DMS53 treated with DMSO at 0.1 percent for 48 hours (cell line): ENCODE measurements at regions not wholly inside any gene's neighbourhood (a gene's known extent, or its start where the extent isn't known, plus 50 kb on each side); places are given as distances from the start of the nearest gene placed in this dataset.
A peak's percentile ranks its signal among the peaks of the same experiment; 100 is the strongest.

Experiments used
- DNase-seq: peaks from one replicate; lab custom pipeline; 2025; ENCODE audit not compliant: unreplicated experiment; lab: John Stamatoyannopoulos, UW

DNA sequence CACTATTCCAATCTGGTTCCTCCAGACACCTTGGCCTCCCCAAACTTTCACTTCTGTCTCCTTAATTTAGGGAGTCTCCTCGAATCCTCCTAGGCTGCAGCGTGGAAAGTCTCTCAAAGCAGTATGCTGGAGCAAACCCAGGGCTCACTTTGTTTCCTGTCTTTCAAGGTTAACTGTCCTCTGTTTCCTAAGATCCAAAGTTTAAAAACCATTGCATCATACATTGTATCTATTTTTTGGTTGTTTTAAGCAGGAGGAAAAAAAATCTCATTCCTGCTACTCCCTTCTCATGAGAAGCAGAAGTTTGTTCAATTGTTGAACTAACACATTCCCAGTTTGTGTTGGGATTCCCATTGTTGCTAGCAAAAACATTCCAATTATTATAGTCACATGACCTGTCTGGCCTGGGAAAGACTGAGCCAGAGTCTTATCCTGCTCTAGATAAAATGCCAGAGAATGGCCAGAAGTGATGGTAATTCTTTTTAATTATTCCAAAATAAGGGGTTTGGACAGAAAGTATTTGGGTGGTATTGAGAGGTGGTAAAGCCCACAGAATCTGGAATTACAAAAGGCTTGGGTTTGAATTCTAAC lies 67.3 kb downstream of the HSPB8 start:
- DNase-seq, result no peak

DNA sequence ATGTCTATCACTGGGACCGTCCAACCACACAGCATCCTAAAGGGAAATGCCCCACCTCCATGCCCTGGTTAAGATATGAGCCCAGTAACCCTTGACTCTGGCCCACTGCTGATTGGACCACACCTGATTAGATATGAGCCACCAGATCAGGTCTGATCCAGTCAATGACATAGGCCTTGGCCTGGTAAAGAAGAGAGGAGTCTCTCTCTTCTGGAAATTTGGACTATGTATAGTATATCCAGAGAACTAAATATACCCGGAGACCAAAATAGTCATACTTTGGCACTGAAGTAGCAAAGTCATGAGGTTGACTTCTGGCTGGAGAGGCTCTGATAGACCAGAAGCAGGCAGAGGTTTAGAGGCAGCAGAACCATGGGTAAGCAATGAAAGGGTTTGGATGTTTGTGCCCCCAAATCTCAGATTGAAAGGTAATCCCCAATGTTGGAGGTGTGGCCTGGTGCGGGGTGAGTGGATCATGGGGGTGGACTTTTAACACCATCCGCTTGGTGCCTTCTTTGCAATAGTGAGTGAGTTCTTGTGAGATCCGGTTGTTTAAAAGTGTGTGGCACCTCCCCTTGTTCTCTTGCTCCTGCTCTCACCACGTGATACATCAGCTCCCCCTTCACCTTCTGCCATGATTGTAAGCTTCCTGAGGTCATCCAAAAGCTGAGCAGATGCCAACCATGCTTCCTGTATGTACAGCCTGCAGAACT lies 68.4 kb downstream of the HSPB8 start:
- no peak for DNase-seq

DNA sequence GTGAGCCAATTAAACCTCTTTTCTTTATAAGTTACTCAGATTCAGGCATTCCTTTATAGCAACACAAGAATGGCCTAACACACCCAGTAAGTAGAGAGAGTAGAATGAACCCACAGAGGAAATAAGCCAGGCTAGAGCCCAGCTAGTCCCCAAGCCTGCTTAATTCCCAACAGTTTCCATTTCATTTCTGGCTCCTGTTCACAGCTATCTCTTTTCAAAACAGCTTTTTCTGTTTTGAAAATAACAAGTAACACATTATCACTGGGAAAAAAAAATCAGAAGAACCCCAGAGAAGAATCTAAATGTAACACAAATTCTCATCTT lies 69.0 kb downstream of the HSPB8 start:
- no peak for DNase-seq

DNA sequence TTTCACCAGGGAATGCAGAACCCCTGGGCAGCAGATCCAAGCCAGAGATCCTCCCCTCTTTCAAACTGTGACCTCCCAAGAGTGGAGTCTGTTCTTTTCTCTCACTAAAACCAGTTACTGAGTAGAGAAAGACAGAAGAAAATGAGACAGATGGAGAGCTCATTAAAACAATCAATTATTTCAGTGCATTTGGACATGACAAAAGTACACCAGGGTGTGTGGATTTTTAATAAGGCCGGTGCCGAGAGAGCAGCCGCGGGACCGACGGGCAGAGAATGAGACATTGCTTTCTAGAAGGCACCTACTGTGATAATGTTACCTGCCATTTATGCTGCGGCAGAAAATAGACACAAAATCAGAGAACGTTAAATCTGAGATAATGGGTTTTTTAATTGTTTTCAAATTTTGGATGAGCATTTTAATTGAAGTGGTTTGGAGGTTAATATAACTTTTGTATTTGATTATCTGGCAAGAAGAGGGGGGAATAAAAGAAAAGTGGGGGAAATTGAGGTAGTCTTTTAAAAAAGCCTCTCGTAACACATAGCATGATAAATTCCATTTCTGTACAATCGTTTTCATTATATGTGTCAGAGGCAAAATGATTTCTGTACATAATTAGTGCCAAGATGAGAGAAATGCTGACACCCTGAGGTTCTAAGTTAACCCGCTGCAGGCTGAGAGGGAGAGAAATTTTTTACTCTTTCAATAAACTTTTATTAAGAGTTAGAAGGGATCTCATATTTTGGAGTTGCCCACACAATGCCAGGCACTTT lies 70.8 kb downstream of the HSPB8 start:
- DNase-seq, result no peak

DNA sequence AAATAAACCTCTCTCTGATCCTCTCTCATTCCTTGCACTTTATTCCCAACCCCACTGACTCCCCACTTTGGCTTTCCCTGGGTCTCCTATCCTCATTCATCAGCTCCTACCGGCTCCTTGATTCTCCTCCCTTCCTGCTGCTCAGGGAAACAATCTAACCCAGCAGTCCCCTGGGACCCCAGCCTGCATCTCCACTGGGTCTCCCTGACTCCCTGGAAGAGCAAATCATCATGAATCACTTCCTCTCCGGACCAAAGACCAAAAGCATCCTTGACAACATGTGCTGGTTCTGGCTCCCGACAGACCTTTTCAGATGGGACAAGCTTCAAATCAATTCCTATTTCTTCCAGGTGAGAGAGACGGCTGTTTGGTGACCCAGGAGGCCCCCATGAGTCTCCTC lies 76.6 kb downstream of the HSPB8 start:
- no peak for DNase-seq

DNA sequence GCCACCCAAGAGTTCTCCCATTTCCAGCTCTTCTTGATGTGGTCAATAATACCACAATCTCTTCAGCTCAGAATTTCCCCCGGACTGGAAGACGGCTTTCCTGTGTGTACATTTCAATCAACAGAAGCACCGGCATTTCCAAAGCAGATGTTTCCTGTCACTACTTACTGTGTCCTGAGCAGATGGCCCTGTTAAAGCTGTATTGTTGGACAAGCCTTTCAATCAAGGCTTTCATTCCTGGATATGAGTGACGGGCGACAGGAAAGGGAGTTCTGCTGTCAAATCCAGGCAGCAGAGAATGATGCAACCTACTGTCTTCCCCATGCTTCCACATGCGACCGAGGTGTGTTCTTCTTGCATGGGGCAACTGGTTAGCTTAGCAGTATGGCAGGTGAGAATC lies 76.4 kb upstream of the CCDC60 start:
- DNase-seq, result peak; percentile 82

DNA sequence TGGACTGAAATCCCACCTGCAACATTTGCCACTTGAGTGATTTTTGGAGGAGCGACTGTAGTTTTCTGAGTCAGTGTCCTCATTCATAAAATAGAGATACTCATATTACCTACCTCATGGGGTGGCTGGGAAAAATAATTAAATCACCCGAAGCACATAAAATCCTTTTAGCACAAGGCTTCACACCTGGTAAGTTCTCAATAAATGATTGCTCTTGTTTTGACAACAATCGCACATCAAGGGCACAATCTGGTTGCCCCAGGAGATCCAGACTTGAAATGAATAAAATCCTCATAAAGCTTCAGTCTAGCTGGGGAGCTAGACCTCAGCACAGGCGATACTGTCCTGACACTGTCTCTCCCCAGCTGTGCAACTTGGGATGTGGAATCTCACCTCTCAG lies 76.0 kb upstream of the CCDC60 start:
- DNase-seq, result no peak

DNA sequence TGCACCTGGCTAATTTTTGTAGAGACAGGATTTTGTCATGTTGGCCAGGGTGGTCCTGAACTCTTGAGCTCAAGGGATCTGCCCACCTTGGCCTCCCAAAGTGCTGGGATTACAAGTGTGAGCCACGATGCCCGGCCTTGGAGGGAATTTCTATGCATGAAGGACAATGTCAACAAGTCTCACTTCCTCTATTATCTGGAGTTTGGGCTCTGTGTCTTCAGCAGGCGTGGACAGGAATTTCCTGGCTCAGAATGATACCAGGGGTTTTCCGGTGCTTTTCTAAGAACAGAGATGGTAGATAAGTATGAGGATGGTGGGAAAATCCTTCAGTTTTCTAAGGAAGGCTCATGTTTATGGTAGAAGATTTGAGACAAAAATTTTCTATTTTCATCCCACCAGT lies 75.0 kb upstream of the CCDC60 start:
- DNase-seq, result peak; percentile 23

DNA sequence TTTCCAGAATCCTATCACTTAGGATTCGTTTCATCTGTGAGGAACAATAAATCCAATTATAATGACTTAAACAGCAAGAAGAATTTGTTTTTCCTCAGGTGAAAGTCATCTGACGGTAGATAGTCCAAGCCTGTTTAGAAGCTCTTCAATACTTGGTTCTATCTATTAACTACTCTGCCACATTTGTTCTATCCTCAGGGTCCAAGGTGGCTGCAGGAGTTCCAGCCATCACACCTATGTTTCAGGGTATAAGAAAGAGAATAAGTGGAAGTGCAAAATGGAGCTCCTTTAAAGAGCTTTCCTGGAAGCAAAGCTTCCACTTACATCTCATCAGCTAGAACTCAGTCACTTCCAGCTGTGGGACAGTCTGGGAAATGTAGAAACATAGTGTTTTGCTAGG lies 72.1 kb upstream of the CCDC60 start:
- no peak for DNase-seq

DNA sequence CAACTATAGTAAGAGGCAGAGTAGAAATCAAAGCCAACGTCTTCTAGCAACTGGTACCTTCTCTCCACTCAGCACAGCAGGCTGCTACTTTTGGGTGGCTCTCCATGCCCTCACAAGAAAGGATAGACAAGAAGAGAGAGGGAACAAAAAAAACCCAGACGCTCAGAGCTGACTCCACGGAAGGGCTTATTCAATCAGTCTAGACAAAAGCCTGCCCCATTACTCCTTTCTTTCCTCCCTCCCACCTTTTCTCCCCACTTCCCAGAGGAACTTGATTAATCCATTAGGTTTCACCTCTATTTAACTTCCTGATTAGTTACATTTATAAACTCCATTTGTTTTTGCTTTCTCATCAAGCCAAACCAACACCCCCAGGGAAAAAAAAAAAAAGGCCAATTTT lies 71.1 kb upstream of the CCDC60 start:
- DNase-seq, result no peak

DNA sequence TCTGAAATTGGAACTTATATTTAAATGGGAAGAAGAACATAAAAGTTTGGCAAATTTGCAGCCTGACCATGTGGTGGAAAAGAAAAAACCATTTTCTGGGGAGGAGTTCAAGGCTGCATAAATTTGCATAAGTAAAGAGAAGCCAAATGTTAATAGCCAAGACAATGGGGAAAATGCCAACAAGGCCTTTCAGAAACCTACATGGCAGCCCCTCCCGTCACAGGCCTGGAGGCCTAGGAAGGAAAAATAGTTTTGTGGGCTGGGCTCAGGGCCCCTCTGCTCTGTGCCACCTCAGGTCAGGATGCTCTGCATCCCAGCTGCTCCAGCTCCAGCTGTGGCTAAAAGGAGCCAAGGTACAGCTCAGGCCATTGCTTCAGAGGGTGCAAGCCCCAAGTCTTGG lies 67.6 kb upstream of the CCDC60 start:
- DNase-seq, result no peak

DNA sequence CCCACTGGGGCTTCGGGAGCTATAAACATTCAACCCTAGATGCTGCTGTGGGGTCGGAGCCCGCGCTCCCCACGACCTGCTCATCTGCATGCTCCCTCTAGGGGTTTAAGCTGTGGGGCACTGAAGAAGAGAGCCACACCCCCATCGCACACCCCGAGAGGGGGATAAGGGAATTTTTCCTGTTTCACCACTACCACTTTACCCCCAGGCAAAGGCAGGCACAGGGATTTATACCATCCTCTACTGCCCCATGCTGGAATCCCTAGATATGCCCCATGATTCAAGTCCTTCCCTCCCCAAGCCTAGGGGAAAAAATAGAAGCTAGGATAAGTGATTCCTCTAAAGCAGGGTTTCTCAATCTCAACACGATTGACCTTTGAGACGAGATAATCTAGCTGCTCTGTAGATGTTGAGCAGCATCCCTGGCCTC lies 59.9 kb upstream of the CCDC60 start:
- DNase-seq, result no peak

DNA sequence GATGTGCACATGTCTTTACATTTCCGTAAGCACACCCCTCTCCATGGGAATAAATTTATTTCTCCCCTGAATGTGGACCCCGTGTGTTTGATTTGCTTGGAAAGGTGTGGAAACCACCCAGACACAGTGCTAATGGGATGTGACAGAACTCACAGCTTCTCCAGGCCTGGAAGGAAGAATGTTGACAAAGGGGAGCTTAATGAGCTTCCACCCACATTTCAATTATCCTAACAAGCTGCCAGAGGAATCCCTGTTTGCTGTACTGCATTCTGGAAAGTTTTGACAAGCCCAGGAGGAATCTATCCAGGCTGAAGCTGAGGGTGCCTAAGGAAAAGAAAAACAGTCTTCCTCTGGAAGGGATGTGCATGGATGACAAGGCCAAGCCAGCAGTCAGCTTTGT lies 51.2 kb upstream of the CCDC60 start:
- DNase-seq, result no peak
